ENCODE measurements at regions not wholly inside any gene's neighbourhood (a gene's known extent, or its start where the extent isn't known, plus 50 kb on each side); places are given as distances from the start of the nearest gene placed in this dataset.
"Not testable (repeated sequence)": the region's sequence is repeated elsewhere in the genome, so short reads cannot be mapped to it uniquely, and the experiment has no call there.

- no peak for DNase-seq
These were observed 97.6 kb upstream of the ZDHHC17 start for GRCh38 chr12:76666290-76666835.

DNA sequence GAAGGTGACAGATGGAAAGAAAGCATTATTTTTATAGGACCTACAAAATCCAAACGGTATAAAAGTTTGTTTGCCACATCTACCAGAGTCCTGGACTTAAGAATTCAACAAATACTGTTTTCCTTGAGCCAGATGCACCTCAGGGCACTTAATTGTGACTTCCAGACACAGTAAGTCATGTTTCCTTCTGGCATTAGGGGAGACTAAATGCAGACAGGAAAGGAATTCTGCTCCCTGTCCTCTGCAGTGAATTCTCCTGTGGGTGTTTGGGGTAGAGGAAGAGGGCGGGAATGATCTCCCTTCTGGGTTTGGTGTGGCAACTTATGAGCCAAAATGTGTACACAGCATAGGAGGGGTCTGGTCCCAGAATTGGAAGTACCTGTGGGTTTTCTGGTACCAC lies 93.9 kb upstream of the ZDHHC17 start:
- DNase-seq: no peak

DNA sequence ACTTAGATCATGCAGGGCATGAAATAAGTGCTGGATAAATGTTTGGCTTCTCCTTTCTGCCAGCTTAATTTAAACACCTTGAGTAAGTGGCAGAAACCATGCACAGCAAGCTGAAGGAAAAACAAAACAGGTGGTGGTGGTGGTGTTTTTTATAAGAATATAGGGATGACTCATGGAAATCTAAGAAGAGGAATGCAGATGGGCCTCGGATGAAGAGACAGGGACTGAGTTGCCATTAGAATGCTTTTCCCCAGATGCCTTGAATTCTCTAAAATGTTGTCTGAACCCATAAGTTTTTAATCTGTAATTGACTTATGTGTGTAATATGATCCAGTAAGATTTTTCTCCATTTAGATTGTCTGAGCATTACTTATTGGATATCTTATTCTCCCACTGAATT lies 93.1 kb upstream of the ZDHHC17 start:
- DNase-seq: no peak

DNA sequence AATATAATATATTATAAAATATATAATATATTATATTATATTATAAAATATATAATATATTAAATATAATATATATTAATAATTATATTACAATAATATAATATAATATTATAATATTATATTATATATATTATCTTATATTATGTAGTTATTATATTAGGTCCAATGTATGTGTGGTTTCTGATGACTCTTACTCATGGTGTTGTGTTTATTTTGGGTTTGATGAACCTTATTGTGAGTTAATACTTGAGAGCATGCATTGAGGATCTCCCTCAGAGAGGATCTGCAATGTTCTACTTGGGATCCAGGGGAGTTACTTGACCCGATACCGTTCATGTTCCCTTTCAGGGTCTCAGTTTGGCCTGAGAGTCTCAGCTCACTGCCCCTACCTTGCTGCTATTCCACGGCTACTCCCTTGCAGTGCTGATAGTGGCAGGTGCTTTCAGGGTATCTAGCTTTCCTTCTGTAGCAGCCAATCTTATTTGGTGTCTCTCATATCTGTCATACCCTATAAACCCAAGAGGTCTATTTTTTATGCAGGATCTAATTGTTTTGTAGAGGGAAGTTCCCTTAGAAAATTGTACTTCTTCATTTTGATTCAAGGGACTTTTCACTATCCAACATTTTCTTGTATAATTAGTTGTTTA lies 89.1 kb upstream of the ZDHHC17 start:
- no peak for DNase-seq

DNA sequence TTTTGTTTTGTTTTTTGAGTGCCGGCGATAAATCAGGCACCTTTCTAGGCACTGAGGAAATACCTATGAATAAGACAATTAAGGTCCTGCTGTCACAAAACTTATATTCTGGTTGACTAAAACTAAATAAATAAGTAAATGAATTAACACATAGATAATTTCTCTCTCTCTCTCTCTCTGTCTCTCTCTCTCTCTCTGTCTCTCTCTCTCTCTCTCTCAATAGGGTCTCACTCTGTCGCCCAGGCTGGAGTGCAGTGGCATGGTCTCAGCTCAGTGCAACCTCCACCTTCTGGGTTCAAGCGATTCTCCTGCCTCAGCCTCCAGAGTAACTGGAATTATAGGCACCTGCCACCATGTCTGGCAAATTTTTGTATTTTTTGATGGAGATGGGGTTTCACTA lies 87.7 kb upstream of the ZDHHC17 start:
- DNase-seq: not testable (repeated sequence)

GRCh38 chr12:76678992-76679391 lies 84.9 kb upstream of the ZDHHC17 start:
- DNase-seq: no peak

DNA sequence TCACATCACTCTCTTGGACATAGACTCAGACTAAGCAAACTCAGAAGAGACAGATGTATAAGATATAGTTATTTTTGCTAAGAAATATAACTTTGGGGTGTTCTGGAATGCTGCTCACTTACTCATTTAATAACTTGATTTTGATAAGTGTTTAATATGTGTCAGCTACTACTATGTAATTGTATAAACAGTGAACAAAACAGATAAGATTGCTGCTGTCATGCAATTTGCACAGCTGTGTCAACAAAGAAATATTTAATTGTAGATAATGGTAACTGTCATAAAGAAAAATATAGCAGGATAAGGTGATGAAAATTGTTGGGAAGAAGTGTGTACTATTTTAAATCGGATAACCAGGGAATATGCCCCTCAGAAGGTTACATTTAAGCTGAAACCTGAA lies 84.1 kb upstream of the ZDHHC17 start:
- no peak for DNase-seq

DNA sequence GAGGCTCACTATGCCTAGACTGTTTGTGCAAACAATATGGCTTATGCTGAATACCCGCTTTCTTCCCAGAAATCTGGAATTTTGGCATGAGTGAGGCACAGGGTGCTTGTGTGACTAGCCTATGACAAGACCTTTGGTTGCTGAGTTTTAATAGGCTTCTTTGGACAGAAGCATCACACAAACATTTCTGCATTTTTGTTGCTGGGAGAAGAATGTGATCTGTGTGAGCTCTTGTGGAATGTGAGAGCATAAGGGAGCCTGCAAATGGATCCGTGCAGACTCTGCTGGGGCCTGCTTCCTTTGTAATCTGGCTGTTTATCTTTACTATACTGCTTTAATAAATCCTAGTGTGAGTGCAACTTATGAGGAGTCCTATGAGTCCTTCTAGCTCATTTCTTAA lies 83.0 kb upstream of the ZDHHC17 start:
- DNase-seq: no peak

DNA sequence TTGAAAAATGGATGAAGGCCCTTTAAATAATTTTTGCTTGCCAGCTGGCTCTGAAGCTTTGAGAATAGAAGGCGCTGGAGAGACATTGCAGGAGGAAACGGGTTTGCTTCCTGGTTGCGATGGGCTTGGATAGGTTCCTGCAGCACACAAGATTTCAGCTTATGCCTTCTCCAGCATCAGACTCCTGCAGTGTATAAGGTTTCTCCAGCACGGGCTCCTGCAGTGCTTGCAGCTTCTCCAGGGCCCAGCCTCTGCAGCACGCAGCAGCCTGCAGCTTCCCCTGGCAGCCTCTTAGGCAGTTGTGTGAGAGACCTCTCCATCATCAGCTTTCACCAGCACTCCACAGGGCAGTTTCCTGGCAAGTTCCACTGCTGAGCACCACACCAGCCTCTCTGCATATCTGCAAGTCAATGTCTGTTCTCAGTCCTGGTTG lies 78.7 kb upstream of the ZDHHC17 start:
- no peak for DNase-seq

DNA sequence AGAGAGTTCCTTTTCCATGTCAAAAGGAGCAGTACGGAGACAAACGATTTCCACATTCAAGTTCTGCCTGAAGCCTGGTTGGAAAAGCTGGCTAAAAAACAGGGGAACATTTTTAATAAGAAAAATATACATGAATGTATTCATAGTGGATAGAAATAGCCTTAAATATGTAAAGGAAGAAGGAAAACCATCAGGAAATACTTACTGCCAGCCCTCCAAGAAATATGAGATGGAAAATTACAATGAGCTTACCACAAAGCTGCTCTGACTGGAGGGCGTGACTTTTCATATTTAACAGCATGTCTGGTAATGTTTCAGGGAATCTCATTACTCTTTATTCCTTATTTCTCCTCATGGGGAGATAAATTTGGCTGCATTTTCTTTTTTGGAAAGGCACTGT lies 75.9 kb upstream of the ZDHHC17 start:
- no peak for DNase-seq

DNA sequence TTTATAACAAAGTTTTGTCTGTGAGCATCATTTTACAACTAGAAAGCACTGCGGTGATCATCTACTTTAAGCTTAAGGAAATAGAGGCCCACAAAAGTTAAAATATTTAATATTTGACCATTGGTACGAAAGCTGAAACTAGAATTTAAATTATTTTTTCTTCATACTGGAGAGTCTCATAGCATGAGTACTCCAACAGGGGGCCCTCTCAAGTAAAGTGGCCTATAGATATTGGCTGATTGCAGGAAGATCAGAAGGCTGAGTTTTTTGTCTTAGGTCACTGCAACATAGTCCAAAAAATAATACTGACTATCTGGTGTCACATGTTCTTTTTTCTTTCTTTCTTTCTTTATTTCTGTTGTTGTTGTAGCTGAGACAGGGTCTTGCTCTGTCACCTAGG lies 75.3 kb upstream of the ZDHHC17 start:
- no peak for DNase-seq

DNA sequence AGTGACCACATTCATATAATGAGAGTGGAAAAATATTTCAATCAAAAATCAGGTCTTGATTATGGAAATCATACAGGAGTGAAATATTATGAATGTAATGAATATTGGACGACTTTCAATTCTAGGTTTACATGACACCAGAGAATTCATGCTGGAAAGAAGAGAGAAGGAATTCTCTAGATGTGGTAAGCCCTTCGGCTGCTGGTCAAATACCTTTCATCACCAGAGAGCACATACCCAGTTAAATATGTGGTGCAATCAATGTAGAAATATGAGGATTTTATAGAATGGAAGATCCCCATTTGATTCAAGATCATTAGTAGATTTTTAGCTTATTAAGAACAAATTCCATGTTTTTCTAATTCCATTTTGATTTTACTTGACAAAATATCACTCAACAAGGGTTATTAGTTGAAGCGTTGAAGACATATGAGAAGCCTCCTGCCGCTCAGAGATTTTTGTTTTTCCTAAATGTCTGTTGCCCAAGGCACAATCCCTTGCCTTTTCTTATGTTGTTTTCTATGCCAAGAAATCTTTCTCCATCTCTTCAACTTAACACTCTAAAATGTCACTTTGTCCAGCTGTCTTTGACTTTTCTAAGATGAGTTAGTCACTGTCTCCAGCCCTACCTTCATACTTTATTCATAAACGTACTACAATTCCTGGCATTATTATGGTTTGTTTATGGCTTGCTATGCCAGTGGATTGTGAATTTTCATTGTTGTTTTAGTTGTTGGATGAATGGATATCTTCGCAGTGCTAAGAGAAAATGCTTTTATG lies 72.8 kb upstream of the ZDHHC17 start:
- no peak for DNase-seq

- no peak for DNase-seq
These were observed 71.1 kb upstream of the ZDHHC17 start for GRCh38 chr12:76692846-76693245.

GRCh38 chr12:76694369-76694768 lies 69.5 kb upstream of the ZDHHC17 start:
- no peak for DNase-seq

- DNase-seq: no peak
These were observed 67.7 kb upstream of the ZDHHC17 start for GRCh38 chr12:76696186-76696585.

GRCh38 chr12:76697849-76698248 lies 66.1 kb upstream of the ZDHHC17 start:
- DNase-seq: no peak

- no peak for DNase-seq
These were observed 65.6 kb upstream of the ZDHHC17 start for GRCh38 chr12:76698316-76698715.

DNA sequence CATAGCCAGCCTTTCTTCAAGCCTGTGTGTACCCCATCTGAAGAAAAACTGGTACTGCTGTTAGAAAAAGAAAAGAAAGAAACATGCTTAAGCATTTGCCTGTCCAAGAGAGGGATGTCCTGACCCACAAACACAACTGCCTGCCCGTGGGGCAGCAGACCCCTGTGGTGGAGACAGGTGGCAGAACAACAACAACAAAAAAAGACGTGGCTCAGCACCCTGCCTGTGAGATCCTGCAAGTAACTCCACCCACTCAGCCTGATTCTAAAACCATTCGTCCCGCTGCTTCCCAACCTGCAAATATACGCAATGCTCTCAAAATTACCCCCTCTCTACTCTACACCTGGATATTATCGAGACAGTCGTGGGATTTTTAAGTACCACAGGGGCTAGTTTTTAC lies 64.9 kb upstream of the ZDHHC17 start:
- no peak for DNase-seq

GRCh38 chr12:76701690-76702089 lies 62.2 kb upstream of the ZDHHC17 start:
- no peak for DNase-seq

- DNase-seq: no peak
These were observed 61.0 kb upstream of the ZDHHC17 start for GRCh38 chr12:76702946-76703345.

DNA sequence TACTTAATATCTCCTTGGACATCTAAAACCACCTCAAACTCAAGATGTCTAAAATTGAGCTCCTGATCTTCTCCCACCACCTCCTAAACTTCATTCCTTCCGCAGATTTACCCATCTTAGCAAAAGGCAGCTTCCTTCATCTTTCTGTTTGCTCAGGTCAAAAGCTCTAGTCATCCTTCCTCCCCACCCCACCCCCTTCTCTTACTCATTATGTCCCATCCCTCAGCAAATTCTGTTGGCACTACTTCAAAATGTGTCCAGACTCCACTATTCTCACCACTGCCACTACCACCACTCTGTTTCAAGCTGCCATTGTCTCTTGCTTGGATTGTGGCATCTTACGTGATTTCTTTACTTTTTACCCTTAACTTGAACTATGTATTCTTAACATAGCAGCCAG lies 59.2 kb upstream of the ZDHHC17 start:
- DNase-seq: no peak

GRCh38 chr12:76706101-76706500 lies 57.8 kb upstream of the ZDHHC17 start:
- DNase-seq: no peak

DNA sequence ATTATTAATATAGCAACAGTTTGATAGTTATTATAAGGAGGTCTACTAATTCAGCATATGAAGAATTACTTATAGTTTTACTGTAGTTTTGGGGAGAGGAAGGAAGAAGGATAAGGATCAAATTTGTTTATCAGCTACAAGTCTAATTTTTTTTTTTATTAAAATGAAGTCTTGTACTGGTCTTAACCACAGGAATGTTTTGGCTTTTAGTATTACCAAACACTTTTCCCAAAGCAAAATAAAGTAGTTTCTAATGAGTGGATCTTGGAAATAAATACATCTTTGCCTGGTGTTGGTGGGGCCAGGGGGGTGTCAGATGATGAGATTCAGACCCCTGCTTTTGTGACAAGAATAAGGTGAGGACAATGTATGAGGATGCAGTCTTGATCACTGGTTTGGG lies 57.2 kb upstream of the ZDHHC17 start:
- DNase-seq: no peak

- DNase-seq: no peak
These were observed 56.1 kb upstream of the ZDHHC17 start for GRCh38 chr12:76707772-76708171.
